ENCODE measurements at regions not wholly inside any gene's neighbourhood (a gene's known extent, or its start where the extent isn't known, plus 50 kb on each side); places are given as distances from the start of the nearest gene placed in this dataset.

DNA sequence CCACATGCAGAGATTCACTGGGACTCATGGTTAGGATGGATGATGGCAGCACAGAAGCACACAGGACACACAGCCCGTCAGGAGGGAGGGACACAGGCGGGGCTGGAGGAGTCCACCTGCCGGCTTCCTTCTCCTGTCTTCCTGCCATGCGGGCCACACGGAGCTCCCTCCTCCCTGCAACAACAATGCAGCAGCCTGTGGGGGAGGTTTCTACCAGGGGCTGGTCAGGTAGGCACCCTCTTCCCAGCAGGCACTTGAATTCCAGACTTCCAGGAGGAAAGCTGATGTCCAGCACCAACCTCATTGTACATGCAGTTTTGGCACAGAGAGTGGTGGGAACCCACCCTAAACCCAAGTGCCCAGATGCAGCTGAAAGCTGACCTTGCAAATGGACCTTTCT lies 341.2 kb downstream of the GLRX3 start:
- Histone ChIP-seq H3K4me1 (ENCODE audit: insufficient read depth, low read length, poor library complexity, severe bottlenecking) (no peaks in the 10 kb centered on the region), H3K27ac (ENCODE audit: low read depth, low read length, poor library complexity, severe bottlenecking) (no peak overlapping the region), H4K20me1 (ENCODE audit: insufficient read depth, low read length) (no peaks in the 10 kb centered on the region), H3K4me3 (ENCODE audit: low read depth, low read length, poor library complexity, severe bottlenecking) (no peak overlapping the region), H3K79me2 (ENCODE audit: insufficient read depth, low read depth, low read length) (no peaks in the 10 kb centered on the region), H3K36me3 (ENCODE audit: insufficient read depth, low read length) (no peaks in the 10 kb centered on the region), H3K4me2 (ENCODE audit: low read length) (no peak overlapping the region), H2AFZ (ENCODE audit: low read length) (no peak overlapping the region), H3K9me2 (ENCODE audit: insufficient read depth, low read length) (no peaks in the 10 kb centered on the region), H3K9me3 (ENCODE audit: low read length) (no peaks in the 10 kb centered on the region)
- POLR2A ChIA-PET, result no interaction called here
- BruUV-seq (replicated peaks), result no TSS peak
- intact Hi-C loops (cut with micrococcal nuclease; ENCODE audit: unreplicated experiment), result no loop called here
- no peak for DNase-seq (ENCODE audit: low spot score)
- TF ChIP-seq EZH2phosphoT487 (IDR thresholded peaks at IDR 0.05; ENCODE audit: borderline replicate concordance, low read depth, low read length), result no peak
- TF ChIP-seq, protein P1, sequence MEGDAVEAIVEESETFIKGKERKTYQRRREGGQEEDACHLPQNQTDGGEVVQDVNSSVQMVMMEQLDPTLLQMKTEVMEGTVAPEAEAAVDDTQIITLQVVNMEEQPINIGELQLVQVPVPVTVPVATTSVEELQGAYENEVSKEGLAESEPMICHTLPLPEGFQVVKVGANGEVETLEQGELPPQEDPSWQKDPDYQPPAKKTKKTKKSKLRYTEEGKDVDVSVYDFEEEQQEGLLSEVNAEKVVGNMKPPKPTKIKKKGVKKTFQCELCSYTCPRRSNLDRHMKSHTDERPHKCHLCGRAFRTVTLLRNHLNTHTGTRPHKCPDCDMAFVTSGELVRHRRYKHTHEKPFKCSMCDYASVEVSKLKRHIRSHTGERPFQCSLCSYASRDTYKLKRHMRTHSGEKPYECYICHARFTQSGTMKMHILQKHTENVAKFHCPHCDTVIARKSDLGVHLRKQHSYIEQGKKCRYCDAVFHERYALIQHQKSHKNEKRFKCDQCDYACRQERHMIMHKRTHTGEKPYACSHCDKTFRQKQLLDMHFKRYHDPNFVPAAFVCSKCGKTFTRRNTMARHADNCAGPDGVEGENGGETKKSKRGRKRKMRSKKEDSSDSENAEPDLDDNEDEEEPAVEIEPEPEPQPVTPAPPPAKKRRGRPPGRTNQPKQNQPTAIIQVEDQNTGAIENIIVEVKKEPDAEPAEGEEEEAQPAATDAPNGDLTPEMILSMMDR (conservative IDR thresholded peaks at IDR 0.05; ENCODE audit: low read length), result no peak
- CTCF ChIA-PET (ENCODE audit: unreplicated experiment), result no interaction called here

DNA sequence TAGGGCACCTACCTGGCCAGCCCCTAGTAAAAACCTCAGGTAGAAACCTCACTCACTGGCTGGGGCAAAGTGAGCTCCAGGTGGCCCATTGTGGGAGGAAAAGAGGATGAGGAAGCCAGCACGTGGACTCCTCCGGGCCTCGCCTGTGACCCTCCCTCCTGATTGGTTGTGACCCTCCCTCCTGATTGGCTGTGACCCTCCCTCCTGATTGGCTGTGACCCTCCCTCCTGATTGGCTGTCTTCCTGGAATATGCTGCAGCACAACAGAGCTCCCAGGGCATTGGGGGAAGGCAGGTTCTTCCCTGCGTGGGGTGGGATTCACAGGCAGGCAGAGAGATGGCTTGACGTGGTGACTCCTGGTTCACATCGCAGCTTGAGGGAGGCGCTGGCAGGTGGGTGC lies 343.0 kb downstream of the GLRX3 start:
- Histone ChIP-seq H3K36me3 (ENCODE audit: insufficient read depth, low read length) (no peaks in the 10 kb centered on the region), H3K9me3 (ENCODE audit: low read length) (no peaks in the 10 kb centered on the region), H3K27ac (ENCODE audit: low read depth, low read length, poor library complexity, severe bottlenecking) (no peak overlapping the region), H4K20me1 (ENCODE audit: insufficient read depth, low read length) (no peaks in the 10 kb centered on the region), H3K4me3 (ENCODE audit: low read depth, low read length, poor library complexity, severe bottlenecking) (no peak overlapping the region), H3K4me2 (ENCODE audit: low read length) (no peak overlapping the region), H3K4me1 (ENCODE audit: insufficient read depth, low read length, poor library complexity, severe bottlenecking) (no peaks in the 10 kb centered on the region), H2AFZ (ENCODE audit: low read length) (no peak overlapping the region), H3K79me2 (ENCODE audit: insufficient read depth, low read depth, low read length) (no peaks in the 10 kb centered on the region), H3K9me2 (ENCODE audit: insufficient read depth, low read length) (no peaks in the 10 kb centered on the region)
- DNase-seq (ENCODE audit: low spot score), result no peak
- ChIA-PET POLR2A (no interaction called here), CTCF (ENCODE audit: unreplicated experiment) (no interaction called here)
- TF ChIP-seq, protein P1 (conservative IDR thresholded peaks at IDR 0.05; ENCODE audit: low read length), result no peak
- no peak for TF ChIP-seq EZH2phosphoT487 (IDR thresholded peaks at IDR 0.05; ENCODE audit: borderline replicate concordance, low read depth, low read length)
- no TSS peak for BruUV-seq (replicated peaks)
- intact Hi-C loops (cut with micrococcal nuclease; ENCODE audit: unreplicated experiment), result no loop called here

- CTCF ChIA-PET (ENCODE audit: unreplicated experiment), result no interaction called here
- Histone ChIP-seq H3K4me2 (ENCODE audit: low read length) (no peak overlapping the region), H3K27ac (ENCODE audit: low read depth, low read length, poor library complexity, severe bottlenecking) (no peak overlapping the region), H4K20me1 (ENCODE audit: insufficient read depth, low read length) (no peaks in the 10 kb centered on the region), H3K9me2 (ENCODE audit: insufficient read depth, low read length) (no peaks in the 10 kb centered on the region), H3K9me3 (ENCODE audit: low read length) (no peaks in the 10 kb centered on the region), H3K79me2 (ENCODE audit: insufficient read depth, low read depth, low read length) (no peaks in the 10 kb centered on the region), H3K4me3 (ENCODE audit: low read depth, low read length, poor library complexity, severe bottlenecking) (no peak overlapping the region), H3K4me1 (ENCODE audit: insufficient read depth, low read length, poor library complexity, severe bottlenecking) (no peaks in the 10 kb centered on the region), H3K36me3 (ENCODE audit: insufficient read depth, low read length) (no peaks in the 10 kb centered on the region), H2AFZ (ENCODE audit: low read length) (no peak overlapping the region)
- POLR2A ChIA-PET, result no interaction called here
- intact Hi-C loops (cut with micrococcal nuclease; ENCODE audit: unreplicated experiment), result no loop called here
- no peak for DNase-seq (ENCODE audit: low spot score)
- TF ChIP-seq EZH2phosphoT487 (IDR thresholded peaks at IDR 0.05; ENCODE audit: borderline replicate concordance, low read depth, low read length), result no peak
- TF ChIP-seq, protein P1 (conservative IDR thresholded peaks at IDR 0.05; ENCODE audit: low read length), result no peak
- BruUV-seq (replicated peaks), result no TSS peak
These were observed 343.7 kb downstream of the GLRX3 start for GRCh38 chr10:130479926-130480325.
